HG03457 (cell line): ENCODE measurements at regions not wholly inside any gene's neighbourhood (a gene's known extent, or its start where the extent isn't known, plus 50 kb on each side); places are given as distances from the start of the nearest gene placed in this dataset.
"Not testable (repeated sequence)": the region's sequence is repeated elsewhere in the genome, so short reads cannot be mapped to it uniquely, and the experiment has no call there.

Experiments used
- ATAC-seq: cut with Tn5 transposase; IDR thresholded peaks from one replicate; pipeline ENCODE4 v1.9.1; 2021; ENCODE audit warnings: moderate number of reproducible peaks; ENCODE audit not compliant: unreplicated experiment

DNA sequence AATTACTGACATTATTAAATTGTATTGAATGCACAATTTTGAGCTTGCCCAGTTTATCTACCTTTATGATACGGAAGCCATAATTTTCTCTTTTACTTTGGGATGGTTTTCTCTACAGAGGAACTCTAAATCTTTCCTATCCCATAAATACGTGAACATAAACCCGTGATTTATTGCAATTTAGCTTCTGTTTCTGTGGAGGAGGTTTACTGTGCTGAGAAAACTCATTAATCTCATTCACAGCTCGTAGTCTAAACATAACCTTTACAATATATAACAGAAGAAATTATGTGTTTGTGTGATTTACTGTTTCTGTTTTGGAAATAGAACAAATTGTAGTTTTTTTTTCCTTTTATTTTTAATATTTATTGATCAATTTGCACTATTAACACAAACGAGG is 207.1 kb upstream of the PCDH9 start:
- no peak for ATAC-seq

DNA sequence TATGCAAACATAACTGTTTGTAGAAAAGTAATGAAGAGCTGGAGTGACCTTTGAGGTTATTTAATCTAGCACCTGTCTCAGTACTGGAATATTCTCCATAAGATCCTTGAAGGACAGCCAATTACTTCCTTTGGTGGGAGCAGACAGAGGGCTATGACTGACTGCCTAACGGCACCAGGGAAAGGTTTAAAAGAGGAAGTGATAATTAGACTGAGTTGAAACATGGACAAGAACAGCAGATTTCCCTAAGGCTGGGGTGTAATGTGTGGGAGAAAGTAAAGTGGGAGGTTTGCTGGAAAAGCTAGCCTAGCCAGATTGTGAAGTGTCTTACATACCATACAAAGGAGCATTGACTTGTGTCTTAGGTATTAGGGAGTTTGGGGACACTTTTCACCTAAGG is 191.3 kb upstream of the PCDH9 start:
- no peak for ATAC-seq

DNA sequence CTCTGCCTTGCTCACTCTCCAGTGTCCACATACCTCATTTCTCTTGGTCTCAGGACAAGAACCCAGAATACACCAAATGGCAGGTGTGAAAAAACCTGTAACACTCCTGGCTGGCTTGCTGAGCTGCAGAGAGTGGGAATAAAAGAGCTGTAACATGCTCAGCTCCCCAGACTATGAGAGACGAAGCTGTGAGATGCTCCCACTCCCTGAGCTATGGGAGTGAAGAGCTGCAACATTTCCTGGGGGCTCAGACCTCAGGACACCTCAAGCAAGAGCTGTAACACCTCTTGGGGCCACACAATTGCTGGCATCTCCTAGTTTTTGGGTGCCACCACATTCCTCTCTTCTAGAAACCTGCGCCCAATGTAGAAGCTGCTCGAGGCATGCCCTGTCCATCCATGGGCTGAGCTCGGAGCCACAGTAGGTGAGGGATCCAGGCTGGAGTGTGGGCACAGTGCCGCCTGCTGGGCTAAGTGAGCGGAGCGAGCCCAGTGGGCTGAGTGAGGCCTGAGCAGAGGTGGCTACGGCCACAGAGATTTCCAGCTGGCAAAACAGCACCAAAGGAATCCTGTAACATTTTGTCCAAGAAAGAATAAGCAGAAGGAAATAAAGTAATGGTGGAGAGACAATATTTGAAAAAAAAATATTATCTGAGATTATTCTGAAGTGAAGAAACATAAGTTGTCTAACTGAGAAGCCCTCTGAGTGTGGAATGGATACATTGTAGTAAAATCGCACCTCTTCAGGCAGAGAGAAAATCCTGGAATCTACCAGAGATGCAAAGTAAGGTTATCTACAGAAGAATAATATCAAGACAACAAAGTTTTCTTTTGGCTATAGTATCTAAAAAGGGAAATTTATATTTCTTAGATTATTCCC is 186.2 kb upstream of the PCDH9 start:
- ATAC-seq: peak; percentile 59

DNA sequence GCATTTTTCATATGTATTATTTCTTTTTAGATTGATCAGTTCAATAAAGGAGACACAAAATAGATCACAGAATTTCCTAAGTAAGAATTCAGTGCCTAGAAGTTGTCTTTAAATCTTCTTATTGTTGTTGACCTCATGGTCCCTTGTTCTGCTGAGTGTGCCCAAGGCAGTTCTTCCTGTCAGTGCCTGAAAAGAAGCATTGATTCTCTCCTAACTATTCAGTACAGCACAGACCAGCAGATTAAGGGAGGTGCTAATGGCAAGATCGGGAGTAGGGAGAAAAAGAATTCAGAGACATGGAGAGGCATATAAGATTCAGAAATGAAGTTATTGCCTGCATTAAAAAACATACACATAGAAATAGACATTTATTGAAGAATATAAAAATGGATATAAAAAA is 180.5 kb upstream of the PCDH9 start:
- no peak for ATAC-seq

DNA sequence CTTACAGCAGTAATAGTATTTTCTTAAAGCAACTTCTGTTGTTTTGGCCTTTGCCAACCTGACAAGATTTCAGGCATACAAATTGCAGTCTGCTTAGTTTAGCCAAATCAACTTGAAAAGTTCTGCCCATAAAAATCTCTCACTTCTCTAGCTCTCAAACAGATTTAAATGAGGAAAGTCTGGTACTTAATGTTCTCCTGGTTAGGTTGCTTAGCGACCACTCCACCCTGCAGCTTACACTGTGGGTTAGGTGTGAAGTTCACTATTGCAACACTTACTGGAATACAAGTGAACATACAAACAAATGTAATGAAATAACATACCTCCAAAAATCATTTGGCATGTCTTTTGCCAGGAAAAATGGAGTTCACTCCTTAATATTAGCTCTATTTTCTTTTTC is 178.7 kb upstream of the PCDH9 start:
- no peak for ATAC-seq

DNA sequence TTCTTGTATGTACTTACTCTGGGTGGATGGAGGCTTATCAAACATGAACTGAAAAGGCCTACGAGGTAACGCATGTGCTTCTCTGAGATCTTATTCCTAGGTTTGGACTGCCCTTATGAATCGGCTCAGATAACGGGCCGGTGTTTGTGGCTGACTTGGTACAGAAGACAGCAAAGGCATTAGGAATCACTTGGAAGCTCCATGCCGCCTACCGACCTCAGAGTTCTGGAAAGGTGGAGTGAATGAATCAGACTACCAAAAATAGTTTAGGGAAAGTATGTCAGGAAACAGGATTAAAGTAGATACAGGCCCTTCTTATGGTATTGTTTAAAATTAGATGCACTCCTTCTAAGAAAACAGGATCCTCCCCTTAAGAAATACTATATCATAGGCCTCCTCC is 172.4 kb upstream of the PCDH9 start:
- ATAC-seq: no peak

DNA sequence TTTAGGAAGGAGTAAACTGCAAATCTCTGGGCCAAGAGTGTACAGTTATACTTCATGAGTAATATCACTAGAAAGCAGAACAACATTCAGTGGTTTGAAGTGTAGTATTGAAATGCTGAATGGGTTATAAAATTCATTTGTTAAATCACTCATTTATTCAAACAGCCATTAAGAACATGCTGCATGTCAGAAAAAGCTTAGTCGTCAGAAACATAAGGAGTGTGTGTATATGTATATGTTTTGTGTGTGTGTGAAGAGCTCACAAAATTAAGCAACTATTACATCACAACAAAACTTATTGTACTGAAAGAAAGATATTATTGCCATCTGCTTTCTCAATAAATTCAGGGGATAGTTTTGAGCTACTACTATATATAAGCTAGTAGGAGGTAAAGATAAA is 165.4 kb upstream of the PCDH9 start:
- no peak for ATAC-seq

DNA sequence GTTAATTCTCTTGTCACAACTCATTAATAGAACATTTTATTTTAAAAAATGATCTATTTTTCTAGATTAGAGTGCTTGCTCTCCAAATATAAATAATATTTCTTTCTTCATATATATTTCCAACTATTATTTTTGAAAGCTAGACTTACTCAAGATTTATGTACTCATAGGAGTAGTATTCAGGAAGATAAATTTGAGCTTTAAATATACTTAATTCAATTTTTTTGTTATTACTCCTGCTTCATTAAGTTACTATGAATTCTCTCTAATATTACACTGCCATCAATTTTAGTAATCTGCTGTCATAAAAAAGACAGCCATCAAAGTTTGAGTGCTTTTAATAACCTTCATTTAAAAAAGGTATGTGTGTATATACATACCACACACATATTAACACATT is 161.9 kb upstream of the PCDH9 start:
- no peak for ATAC-seq

DNA sequence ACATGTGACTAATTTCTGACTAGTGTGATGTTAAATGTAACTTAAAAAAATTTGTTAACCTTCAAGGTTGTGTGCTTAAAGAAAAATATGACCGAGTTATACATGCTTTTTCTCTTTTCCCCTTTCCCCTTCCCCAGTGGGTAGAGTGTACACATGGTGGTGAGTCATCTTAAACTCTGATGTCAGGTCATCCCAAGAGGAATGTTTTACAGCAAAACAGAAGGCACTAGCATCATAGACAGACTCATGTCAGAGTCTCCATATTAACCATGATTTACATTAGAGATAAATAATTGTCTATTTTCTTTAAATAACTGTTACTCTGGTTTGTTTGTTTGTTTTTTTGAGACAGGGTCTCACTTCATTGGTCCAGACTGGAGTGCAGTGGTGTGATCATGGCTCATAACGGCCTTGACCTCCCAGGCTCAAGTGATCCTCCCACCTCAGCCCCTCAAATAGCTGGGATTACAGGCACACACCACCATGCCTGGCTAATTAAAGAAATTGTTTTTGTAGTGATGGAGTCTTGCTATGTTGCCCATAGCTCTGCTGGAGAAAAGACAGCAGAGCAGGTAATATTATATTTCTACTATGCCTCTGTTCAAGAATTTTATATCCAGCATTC is 160.4 kb upstream of the PCDH9 start:
- ATAC-seq: no peak

DNA sequence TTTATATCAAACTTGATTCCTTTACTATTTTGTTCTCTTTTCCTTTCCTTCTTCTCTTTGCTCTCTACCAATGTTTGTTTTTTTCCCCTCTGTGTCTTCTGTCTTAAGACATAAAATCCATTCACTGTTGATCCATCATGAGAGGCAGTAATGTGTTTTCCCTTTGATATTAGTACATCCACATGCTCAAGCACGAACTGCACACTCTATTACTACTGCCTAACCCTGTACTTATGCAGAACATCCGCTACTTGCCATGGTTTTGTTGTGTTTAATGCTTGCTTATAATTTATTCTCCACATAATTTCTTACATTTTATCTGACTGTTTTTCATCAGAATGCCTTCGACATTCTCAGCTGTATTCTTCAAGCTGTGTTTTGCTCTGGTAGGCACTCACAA is 159.0 kb upstream of the PCDH9 start:
- no peak for ATAC-seq

DNA sequence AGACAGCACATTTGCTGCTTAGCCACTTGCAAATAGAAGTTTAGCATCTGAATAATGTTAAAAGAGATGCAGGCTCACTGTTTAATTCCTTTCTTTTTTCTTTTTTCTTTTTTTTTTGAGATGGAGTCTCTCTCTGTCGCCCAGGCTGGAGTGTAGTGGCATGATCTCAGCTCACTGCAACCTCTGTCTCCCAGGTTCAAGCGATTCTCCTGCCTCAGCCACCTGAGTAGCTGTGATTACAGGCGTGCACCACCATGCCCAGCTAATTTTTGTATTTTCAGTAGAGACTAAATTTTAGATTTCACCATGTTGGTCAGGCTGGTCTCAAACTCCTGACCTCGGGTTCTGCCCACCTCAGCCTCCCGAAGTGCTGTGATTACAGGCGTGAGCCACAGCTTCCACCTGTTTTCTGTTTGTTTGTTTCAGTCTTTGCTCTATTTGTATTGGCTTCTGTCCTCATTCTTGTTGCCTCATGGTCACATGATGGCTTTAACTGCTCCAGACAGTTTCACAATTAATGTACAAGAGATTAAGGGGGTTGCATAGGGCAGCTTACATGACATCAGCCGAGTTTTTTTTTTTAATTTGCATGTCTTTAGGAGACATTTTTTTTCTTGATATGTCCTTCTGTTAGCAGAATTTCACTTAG is 153.1 kb upstream of the PCDH9 start:
- ATAC-seq: not testable (repeated sequence)

DNA sequence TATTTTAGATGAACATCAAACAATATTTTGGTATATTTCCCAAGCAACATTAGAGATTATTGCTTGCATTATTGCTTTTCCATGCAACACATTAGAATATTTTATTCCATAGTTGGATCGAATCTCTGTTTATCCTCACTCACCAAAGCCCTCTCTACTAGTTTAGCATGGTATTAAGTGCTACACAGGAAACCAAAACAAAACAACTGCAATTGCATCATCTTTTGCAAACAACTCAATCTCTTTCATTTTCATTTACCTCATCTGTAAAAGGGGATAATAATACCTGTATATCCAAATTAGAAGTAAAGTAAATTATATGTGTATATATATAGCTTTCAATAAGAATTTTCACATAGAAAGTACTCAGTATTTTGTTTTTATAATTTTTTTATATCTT is 147.8 kb upstream of the PCDH9 start:
- ATAC-seq: no peak

DNA sequence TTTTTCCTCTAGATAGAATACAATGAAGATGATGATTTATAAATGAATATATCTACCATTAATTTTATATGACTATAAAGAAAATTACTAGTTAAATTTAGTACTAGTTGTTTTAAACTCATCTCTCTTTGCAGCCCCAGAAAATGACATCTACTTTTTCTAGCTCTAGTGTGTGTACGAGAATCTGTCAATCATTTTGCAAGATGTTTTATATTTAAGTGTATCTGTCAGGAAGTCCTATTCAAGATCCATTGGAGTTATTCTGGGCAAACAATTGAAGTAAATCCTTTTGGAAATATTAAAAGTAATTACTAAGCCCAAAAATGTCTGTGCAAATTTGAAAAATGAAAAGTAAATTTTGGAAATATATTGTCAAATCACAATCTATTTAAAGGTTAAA is 144.3 kb upstream of the PCDH9 start:
- no peak for ATAC-seq

DNA sequence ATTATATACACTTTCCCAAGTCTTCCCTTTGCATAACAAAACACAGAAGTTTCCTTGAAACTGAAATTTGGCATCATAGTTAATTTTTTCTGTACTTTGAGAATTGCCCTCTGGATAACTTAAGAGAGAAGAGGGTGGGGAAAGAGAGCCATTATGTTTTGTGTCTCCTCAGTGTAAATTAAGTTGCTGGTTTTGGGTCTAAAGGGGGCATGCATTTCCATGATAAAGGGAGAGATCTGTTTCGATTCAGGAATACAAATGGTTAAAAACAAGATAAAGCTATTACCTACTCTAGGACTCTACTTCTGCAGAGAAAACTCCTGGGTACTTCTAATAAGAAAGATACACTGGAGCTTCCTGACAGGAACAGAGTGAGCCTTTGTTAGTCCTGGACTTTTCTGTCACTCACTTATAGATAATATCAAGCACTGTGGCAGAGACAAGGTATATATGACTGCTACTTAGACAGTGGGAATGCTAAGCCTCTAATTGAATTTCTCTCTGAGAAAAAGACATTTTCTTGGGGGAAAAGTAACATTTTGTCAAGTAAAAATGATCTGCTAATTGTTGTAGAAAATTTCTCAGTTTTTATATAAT is 142.8 kb upstream of the PCDH9 start:
- ATAC-seq: no peak

DNA sequence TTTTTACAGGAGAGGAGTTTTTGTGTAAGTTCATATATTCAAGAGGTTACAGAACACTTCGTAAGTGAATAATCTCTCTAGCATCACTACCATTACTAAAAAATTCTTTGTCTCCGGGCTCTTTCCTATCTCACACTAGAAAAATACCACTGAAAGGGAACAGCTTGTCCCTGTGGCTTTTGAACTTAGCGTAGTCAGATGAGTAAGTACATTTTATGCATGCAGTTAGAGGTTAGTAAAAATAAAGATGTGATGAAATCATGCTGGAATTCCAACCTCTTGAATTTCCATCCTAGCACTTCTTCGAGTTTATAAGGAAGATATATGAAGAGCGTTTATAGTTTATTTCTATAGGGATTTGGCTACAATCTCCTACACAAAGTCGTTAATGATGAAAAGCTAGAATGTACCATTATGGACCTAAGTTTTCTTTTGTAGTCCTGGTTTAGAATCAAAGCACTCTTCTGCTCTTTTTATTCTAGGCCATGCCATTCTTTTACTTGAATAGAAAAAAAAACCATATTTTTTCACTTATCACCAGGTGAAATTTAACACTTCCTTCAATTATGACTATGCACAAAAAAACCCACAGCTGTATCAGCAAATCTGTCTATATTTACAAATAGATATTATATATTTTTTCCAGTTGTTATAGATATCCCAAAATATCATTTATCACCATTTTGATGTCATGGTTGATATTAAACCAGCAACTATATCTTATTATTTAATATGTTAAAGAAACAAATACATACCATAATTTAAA is 139.9 kb upstream of the PCDH9 start:
- no peak for ATAC-seq

DNA sequence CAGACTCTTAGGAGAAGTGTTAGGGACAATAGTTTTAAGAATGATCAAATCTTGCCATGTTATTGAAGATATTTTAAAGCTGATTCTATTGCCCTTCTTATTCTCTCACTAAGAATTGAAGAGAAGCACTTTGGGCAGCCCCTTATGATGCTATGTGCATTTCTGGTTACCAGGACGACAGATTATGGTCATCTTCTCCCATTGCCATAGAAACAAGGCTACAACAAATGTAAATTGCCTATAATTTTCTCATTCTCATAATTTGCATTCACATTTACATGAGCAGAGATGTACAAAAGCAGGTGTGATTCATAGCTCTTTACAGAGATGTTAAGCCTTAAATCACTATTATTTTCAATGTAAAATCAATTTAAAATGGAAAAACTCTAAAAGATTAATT is 137.3 kb upstream of the PCDH9 start:
- no peak for ATAC-seq

DNA sequence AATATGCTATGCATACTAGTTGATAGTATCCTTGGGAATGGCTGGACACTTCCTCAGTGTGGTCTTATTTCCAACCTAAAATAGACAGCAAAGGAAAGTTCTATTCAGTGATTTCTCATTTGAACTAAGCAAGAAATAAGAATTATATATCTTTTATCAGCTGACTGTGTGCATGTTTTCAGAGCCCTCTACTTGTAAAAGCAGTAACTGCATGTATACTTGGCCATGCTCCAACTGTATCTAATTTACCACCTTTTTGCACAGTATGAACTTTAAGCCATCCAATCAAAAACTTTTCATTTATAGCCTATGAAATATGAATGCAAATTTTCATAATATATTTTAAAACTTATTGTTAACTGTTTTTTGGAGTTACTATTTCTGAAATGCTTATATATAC is 136.4 kb upstream of the PCDH9 start:
- ATAC-seq: no peak

DNA sequence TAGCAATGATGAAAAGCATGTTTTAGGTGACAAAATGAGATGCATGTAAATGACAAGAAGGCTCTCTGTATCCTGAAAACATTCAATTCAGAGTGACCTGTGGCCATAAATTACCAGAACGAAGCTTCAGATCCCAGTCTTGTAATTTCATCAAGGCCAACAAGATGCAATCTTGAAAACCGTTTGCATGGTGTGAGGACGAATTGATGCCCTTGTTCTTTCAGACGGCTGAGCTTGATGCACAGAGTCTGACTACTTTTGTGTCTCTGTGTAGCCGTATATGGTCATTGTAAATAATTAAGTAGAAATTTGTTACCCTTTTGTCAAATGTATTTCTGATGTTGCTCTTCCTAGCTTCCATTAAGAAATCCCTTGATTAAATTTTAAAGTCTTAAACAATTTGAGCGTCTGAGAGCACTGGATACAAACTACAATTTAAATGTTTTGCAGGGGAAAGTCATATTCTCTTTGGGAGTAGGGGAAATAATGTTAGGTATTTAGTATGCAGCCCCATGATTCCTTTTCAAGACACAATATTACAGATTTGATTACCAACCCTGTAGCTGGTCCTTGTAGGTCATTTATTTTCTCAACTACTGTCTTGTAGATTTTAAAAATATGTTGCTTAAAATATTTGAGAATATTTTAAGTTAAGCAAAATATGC is 125.8 kb upstream of the PCDH9 start:
- ATAC-seq: no peak

DNA sequence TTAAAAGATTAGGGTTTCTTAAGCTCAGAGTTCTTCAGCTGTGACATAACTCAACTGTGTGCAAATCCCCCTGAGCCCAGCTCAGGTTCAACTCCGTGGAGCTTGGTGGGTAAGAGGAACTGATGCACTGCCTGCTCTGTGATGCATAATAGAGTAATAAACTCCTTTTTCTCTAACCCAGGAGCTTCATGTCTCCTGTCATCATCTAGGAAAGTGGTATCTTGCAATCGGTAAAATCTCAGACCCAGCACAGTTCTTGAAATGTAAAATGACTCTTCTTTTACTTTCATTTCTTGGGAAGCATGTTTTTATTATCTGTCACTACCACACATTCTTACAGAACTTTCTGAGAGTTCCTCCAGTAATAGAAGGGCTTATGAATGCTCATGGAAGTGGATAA is 123.8 kb upstream of the PCDH9 start:
- no peak for ATAC-seq

DNA sequence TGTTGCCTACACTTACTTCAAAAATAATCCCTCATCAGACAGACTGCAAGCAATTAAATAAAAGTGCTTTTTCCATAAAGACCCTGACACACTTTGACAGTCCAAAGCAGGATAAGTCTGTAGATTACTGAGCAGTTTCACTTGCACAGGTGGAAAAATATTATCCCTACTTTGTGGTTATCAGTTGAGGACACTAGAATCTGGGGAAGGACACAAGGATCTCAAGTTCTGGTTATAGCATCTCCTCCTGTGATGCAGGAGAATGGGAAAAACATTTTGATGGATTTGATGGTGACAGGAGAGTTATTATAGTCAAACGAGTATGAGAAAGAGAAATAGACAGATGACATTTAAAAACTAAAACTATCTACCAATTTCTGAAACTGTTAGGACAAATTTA is 122.9 kb upstream of the PCDH9 start:
- ATAC-seq: no peak

DNA sequence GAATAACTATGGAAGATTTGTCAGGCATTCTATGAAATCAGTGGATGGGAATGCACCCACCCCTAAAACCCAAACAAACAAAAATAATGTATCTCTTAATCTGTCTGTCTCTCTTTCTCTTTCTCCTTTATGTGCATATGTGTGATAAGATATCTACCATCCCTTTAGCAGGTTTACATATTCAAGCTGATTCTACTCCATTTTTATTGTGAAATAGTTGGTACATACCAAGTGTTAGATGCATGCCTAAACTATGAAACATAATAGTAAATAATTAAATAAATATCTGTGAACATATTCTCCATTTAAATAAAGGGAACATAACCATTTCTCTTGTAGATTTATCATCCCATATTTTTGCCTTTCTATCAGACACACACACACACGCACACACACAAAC is 121.8 kb upstream of the PCDH9 start:
- ATAC-seq: no peak
